NCI-H2196 treated with DMSO at 0.1 percent for 48 hours (cell line): ENCODE measurements at regions not wholly inside any gene's neighbourhood (a gene's known extent, or its start where the extent isn't known, plus 50 kb on each side); places are given as distances from the start of the nearest gene placed in this dataset.
"Not testable (repeated sequence)": the region's sequence is repeated elsewhere in the genome, so short reads cannot be mapped to it uniquely, and the experiment has no call there.

ENCODE experiments used
- DNase-seq: peaks from one replicate; lab custom pipeline; 2025; ENCODE audit not compliant: unreplicated experiment; lab: John Stamatoyannopoulos, UW

DNA sequence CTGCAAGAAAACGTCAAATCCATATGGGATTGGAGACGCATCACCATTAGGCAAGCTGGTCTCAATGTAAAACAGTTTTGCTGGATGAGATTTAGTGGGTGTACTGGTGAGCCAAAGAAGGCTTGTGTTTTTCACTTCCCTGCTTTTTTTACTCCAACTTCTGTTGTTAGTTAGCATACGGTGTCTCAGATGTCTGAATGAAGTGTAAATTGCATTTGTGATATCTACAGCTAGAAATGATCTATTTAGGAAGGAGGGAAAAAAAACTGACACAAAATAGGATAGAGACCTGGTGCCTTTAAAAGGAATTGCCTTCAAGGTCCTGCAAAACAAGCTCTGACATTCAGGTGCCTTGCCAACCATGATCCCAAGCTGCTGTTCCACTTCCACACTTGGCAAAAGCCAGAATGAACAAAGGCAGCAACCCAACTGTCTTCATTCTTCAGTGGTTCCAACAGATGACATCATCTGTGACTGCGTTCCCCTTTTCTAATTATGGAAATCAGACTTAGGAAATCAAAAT is 104.2 kb upstream of the RAI14 start:
- DNase-seq = no peak

DNA sequence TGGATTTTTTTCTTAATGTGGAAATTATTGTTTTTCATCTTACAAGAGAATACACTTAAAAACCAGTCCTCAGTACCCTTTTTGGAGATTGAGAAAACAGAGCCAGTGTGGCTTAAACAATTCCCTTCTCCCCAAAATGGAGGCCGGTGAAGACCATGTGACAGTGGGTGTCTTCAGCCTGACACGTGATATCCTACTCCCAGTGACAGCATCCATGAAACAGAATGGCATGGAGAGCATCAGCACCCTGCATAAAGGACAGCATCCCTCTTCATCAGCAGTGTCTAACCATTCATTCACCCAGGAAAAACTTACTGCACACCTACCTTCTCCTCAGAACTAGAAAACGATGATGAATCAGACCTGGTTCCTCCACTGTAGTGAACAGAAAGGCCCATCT is 103.4 kb upstream of the RAI14 start:
- DNase-seq = no peak

DNA sequence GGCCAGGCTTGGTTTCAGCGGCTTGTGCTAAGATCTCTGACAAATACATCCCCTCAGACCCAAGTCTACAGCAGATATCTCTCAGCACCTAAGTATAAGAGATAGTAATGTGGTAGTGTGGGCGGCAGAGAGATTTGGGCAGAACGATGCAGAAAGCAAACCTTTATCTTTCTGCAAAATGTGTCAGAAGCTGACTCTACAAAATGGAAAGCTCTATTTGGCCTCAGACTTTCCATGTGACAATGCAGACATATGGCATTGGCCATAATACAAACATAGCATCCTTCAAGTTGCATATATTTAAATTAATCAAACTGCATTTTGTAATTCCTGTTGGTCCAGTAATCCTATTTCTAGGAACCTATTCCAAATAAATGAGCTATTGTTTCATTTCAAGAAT is 102.5 kb upstream of the RAI14 start:
- no peak for DNase-seq

DNA sequence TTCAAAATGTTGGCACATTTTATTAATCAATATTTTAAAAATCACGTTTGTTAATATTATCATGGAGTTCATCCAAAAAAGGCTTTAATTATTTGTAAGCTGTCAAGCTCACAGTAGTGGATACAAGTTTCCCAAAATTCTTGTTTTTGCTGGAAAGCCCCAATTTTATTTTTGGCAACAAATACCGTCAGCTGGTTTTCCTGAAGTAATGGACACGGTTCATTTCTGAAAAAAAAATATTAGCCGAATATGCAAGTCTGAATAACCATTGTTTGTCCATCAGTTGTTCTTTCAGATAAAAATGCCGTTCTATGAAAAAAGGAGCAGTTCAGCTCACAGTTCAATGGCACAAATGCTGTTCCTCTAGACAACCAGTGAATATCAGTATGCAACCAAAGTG is 101.5 kb upstream of the RAI14 start:
- no peak for DNase-seq

DNA sequence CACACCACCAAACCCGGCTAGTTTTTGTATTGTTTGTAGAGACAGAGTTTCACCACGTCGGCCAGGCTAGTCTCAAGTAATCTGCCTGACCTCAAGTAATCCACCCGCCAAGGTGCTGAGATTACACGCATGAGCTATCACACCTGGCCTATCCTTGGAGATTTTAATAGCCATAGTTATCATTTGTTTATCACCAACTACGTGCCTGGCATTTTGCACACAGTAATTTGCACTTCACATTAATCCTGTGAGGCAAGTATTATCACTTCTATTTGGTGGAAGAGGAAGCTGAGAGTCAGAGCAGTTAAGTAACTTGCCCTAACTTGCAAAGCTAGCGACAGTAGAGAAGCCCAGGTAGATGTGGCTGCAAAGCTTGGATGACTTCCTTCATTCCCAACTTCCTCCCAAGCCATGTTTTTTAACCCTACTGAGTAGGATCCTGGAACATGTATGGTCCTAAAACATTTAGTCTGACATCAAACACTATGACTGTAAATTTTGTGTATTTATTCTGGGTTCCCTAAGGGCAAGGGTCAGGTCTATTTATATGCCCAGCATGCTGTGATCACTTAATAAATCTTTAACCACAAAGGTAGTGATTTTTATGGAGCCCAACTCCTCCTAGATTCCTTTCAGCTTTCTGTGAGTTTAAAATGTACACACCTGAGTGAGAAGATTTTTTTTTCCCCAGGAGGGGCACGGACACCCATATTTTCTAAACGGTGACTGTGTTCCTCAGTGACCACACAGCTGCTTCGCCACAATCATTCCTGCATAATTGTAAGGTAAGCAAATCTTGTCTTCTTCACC is 100.2 kb upstream of the RAI14 start:
- DNase-seq = no peak

DNA sequence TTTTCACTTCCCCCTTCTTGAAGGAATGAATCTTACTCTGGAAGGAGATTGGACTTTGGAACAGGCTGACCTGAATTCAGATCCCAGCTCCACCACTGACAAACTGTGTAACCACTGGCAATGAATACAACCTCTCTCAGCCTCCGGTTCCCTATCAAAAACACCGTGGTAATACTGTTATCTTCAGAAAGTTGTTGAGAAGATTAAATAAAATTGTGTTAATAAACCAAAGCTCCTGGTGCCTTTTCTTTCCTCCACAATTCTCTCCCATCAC is 99.7 kb upstream of the RAI14 start:
- no peak for DNase-seq

DNA sequence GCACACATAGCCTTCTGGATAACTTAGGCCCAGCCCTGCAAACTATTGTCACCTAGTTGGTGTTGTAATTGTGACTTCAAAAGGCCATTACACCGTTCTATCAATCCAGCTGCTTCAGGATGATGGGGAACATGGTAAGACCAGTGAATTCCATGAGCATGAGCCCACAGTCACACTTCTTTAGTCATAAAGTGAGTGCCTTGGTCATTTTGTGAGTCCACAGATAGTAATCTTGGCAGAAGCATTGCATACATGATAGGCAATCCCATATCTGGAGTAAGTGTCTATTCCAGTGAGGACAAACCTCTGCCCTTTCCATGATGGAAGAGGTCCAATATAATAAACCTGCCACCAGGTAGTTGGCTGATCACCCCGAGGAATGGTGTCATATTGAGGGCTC is 94.5 kb upstream of the RAI14 start:
- not testable (repeated sequence) for DNase-seq

DNA sequence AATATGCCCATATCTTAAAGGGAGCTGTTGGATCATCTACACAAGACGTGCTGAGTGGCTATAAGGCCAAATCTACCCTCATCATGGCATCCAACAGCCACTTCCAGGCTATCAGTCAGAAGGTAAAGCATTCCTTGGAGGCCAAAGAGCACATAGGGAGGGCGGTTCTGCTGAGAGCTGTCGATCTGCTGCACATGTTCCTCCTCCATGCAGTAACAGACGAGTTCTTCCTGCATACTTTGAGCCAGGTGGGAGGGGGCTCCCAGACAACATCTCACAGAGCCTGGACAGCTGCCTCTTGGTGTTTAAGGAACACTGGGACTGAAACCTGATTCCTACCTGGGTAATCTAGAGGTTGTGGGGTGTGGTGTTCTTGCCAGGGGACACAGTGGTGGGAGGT is 93.3 kb upstream of the RAI14 start:
- DNase-seq = no peak

DNA sequence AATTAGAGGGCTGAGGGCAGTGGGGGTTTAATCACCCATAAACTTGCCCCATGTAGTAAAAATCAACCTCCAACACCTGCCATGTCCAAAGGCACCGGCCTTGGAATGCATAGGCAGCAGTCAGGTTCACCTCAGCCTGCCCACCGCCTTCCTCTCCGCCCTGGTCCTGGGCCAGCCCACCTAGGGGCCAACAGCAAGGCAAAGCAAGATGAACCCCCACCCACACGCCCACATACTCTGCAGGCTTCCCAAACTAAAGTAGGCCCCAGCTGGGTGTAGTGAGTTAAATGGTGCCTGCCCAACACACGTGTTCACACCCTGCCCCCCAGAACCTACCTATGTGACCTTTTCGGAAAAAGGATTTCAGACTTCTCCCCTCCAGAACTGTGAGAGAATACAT is 92.9 kb upstream of the RAI14 start:
- no peak for DNase-seq

DNA sequence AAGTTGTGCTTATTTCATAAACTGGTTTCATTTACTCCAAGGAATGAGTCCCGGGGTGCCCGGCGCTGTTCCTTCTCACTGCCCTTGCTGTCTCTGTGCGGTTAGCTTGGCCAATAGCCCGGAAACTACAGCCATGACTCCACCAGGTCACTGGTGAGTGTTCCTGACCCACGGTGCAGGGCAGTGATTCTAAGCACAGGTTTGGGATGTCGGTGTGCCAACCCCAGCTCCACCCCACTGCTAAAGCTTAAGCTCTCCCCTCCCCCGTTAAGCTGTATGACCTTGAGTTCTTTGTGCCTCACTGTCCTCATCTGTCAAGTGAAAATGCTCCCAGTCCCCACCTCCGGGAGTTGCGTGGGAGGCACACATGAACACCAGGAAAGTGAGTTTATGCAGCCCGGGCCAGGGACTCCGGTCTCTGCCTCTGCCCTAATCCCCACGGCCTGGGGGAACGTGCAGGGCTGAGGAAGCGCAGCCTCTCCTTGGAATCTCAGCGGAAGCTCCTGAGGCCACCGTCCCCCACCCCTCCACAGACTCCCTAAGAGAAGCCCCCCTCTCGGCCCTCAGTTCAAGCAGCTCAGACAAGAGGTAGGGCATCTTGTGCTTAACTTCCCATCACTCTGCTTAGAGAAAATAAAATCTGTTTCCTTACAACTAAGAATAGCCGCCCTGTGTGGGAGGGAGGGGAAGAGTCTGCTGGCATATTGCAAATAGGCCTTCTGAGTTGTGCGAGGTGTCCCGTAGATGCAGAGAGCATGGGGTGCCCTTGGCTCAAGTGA is 92.0 kb upstream of the RAI14 start:
- DNase-seq = no peak

DNA sequence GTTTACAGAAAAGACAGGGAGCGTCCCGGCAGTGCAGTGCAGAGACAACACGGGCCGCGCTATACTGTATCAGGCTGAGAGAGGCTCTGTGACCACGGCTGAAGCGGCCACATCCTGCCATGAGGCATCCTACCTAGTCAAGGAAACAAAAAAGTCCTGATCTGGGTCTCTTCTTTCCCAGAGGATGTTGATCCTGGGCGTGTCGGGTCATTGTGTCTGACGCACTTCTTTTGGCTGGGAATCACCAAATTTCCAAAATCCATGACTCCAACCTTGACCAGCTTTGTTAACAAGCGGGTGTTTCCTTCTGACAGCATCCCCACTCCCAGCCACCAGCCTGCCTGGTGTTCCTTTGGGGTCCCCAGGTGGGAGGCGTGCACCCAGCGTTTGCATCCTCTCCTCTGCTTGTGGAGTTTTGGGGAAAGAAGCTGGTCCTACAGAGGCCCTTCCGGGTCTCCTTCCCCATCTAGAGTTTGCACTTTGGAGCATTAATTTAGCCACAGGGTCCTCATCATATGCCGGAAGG is 91.4 kb upstream of the RAI14 start:
- no peak for DNase-seq

DNA sequence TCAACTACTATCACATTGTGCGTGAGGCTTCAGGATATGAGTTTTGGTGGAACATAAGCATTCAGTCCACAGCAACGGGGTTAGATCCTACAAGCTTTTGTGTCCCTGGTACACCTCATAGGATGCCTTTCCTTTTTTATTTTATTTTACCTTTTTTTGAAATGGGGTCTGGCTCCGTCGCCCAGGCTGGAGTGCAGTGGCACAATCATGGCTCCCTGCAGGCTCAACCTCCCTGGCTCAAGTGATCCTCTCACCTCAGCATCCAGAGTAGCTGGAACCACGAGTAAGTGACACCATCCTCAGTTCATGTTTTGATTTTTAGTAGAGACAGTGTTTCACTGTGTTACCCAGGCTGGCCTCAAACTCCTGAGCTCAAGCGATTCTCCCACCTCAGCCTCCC is 86.0 kb upstream of the RAI14 start:
- no peak for DNase-seq

DNA sequence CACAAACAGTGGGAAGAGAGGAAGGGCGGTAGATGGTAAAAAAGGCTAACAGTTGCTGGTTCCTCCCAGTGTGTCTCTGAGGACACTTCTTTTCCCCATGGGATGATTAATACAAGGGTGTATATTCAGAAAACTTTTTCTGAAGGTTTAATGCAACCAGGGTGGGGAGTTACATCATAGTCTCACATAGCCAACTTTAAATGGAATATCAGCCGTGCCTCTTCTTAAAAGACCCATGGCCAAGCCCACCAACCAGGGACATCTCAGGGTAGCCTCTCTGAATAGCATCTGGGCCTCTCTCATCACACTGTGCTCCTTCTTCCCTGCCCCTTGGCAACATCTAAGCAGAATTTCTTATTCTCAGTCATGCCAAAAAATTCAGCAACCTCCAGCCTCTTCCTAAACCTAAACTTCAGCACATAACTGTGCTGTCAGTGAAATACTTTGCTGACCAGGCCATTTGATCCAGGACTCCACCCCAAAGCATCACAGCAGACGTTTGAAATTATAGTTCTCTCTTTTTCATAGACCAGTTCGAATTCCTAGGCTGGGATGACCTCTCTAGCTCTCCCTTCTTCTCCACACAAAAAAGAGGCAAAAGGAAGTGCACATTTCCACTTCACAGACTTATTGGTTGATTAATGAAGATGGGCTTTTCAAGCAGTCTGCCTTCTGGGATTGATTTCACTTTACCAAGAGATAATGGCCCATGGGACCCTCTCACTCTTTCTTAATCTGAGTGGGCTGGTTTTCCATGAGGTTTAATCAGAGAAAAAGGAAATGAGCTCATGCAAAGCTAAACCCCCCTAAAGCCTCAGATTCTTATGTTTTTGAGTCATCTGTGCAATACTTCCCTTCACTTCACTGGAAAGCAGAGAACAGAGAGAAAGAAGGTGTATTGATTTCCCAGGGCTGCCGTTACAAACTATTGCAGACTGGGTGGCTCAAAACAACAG is 85.1 kb upstream of the RAI14 start:
- no peak for DNase-seq

DNA sequence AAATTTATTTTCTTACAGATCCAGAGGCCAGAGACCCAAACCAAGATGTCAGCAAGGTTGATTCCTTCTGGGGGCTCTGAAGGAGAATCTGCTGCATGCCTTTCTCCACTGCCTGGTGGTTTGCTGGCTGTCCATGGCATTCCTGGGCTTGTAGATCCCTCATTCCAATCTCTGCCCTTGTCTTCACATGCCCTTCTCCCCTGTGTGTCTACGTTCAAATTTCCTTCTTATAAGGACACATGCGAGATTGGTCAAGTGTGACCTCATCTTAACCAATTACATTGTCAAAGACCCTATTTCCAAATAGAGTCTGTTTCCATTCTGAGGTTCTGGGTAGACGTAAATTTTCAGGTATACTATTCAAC is 84.5 kb upstream of the RAI14 start:
- DNase-seq = no peak

DNA sequence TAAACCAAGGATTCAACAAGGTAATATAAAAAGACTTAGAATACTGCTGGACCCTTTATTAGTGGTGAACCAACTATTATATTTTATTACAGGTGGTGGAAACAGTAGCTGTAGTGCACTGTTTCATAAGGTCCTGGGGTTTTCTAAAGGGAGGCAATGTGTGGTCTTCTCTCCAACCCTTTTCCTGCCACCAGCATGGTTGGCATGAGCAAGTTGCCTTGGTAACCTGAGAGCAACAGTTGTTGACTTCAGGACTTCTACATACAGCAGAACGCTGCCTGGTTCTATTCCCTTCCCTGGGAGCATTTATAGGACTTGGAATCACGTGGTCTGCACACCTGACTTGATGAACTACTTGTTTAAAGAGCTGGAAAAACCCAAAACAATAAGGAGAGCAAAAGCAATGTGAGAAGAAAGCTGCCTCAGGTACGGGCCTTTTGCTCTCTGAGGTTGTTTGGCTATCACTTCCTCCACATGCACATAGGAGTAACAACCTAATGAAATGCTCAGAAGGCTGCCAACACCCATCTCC is 81.1 kb upstream of the RAI14 start:
- no peak for DNase-seq

DNA sequence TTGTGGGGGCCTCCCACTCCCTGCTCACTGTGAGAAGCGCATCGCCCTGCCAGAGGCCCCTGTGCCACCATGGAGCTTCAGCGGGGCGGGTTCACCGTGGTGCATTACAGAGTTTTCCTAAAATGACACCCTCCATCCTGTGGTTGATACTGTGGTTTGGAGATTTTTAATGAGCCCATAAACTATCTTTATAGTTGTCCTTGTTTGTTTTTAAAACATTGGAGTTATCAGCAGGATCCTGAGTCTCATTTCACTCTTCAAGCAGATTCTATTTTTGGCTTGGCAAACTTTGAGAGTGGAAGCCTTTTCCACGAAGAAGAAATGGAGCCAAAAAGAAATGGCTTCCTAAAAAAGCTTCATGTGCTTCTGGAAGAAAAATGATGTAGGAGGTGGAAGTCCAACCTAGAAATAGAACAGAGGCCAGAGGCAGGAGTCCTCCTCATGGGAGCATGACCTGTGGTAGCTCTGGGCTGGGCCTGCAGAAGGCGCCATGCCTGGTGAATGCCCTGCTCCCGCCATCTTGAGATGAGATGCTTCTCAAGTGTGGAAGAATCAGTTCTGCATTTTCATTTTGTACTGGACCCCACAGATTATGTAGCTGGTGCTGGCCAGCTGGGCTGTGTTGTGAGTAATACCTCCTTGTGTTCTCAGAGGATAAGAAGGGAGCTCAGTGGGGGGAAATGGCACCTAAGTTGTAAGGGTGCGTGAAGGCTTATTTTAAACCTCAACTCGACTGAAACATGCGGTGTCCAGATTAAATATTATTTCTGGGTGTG is 79.0 kb upstream of the RAI14 start:
- DNase-seq = no peak

DNA sequence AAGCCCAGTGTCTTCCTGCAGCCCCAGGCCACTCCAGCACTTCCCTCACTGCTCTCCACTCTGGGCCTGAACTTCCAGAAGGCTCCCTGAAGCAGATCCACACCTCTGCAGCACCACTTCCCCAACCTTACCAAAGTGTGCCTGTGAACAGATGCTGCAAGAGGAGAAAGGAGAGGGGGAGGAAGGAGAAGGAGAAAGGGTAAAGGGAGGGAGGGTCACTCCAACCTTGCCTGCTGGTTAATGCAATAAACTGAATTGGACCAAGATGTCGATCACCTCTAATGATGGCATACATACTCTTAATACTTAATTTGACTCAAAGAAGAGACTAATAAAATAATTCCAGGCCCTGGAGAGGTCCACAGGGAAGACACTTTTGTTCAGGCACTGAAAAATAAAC is 77.2 kb upstream of the RAI14 start:
- DNase-seq = no peak

DNA sequence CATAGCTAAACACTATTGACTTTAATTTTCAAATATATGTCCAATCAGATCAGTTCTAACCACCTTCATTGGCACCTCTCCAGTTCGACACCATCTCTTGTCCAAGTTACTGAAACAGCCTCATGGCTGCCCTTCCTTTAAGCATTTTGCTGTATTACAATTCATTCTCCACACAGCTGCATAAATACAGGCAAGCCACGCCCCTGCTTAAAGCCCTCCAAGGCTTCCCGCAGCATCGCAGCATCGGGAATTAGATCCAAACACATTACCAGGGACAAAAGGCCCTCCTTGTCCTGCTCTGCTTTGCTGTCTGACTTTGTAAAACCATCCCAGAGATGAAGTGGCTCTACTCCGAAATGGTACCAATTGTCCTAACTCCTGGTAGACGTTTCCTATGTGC is 75.1 kb upstream of the RAI14 start:
- no peak for DNase-seq

DNA sequence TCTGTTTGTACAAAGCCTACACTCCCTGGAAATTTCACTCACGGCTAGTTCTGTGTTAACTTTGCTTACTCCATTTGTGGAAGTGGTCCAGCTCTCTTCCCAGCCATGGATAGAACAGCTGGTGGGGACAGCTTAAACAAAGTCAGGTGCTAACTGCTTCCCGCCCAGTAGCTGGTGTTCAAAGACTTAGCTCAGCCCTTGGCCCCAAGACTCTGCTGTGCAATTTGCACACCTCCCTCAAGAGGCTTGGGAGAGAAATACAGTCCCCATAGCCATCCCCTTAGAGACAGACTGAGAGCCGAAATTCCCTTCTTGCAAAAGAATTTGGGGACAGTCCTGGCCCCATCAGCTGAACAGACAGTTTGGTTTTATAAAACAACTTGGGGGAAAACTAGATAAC is 73.8 kb upstream of the RAI14 start:
- DNase-seq = no peak

DNA sequence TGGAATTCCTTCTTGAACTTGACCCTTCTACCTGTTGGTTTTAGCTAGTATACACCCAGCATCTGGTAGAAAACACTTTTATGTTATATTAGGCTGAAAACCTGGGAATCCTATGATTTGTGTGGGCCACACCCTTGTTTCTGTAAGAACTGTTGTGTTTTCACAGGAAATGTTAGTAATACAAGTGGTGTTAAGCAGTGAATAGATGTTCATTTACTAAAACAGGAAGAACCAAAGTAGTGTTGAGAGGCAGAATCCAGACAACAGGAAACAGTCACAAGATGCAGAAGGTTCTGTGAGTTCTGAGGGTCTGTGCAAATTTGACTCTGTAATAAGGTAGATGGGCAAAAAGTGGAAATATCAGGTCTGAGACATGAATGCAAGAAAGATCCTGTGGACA is 73.0 kb upstream of the RAI14 start:
- no peak for DNase-seq
